GM12875 (cell line): ENCODE measurements at regions not wholly inside any gene's neighbourhood (a gene's known extent, or its start where the extent isn't known, plus 50 kb on each side); places are given as distances from the start of the nearest gene placed in this dataset.

Source experiments
- H3K4me3 ChIP-seq: one replicate; pipeline ENCODE4 v1.5.1; 2011; ENCODE audit warnings: low read depth, low read length, control low read depth
- CTCF ChIP-seq: IDR thresholded peaks from 2 replicates; pipeline ENCODE4 v1.5.1; 2011; ENCODE audit warnings: low read depth, mild to moderate bottlenecking, control low read depth, inconsistent platforms, low read length, moderate library complexity, borderline replicate concordance; ENCODE audit not compliant: insufficient read depth

GRCh38 chr2:161557538-161557937 is 66.7 kb upstream of the SLC4A10 start:
- no peak for TF ChIP-seq CTCF
- no peak overlapping the region for H3K4me3 ChIP-seq

- no peak overlapping the region for H3K4me3 ChIP-seq
- no peak for TF ChIP-seq CTCF
These were observed 59.3 kb upstream of the SLC4A10 start for GRCh38 chr2:161564906-161565305.

GRCh38 chr2:161569401-161569800 is 54.8 kb upstream of the SLC4A10 start:
- TF ChIP-seq CTCF = no peak
- H3K4me3 ChIP-seq = no peak overlapping the region

GRCh38 chr2:161570424-161571050 is 53.7 kb upstream of the SLC4A10 start:
- peak; percentile 32; the same call in 1 of the 2 replicates for TF ChIP-seq CTCF

GRCh38 chr2:161571051-161571429 is 53.2 kb upstream of the SLC4A10 start:
- no peak overlapping the region for H3K4me3 ChIP-seq
- no peak for TF ChIP-seq CTCF

More at GRCh38 chr2:161570424-161571050, 53.7 kb upstream of the SLC4A10 start:
- H3K4me3 ChIP-seq = no peak overlapping the region
